K562 (cell line): ENCODE measurements at regions not wholly inside any gene's neighbourhood (a gene's known extent, or its start where the extent isn't known, plus 50 kb on each side); places are given as distances from the start of the nearest gene placed in this dataset.

Experiments used
- ATAC-seq: fragments of 200-7000 bp; cut with Tn5 transposase; 3 replicates; pipeline ENCODE4 v1.9.1; 2020; ENCODE audit warnings: moderate library complexity
- BruUV-seq: library from RNA; stranded (reverse); fragments of 400-500 nt; replicated peaks from 2 replicates; lab custom pipeline; 2021; lab: Mats Ljungman, UMichigan
- CTCF ChIA-PET: fragments of 300-600 bp; formaldehyde crosslinking; extraction: SDS; loops from one replicate; lab custom pipeline; 2021; ENCODE audit warnings: low intra/inter-chr PET ratio; lab: Yijun Ruan, JAX
- POLR2A ChIA-PET: fragments of 300-600, 350-650 bp; sonication (Branson Sonifier 250); formaldehyde crosslinking; extraction: SDS; loops from one replicate; lab custom pipeline; 2021; ENCODE audit warnings: antibody characterized with exemption, inconsistent platforms; lab: Yijun Ruan, JAX
- DNase-seq, 4 experiments: peaks; one replicate each; pipeline versions ENCODE4 v3.0.0 to v3.0.0-alpha.2; 2011 to 2018; ENCODE audit warnings: low spot score in 3 of 4, mixed read lengths in 3 of 4; ENCODE audit errors: extremely low read depth in 1 of 4
- FAIRE-seq: peaks from 2 replicates; lab custom pipeline; 2011; peaks lifted over from hg19 to GRCh38; lab: Jason Lieb, UNC
- H2AFZ ChIP-seq: 2 replicates; pipeline ENCODE4 v1.6.0; 2011; ENCODE audit warnings: low read depth, low read length, control low read depth, inconsistent platforms
- H3K27ac ChIP-seq: fragments of 200-600 bp; 3 replicates; pipeline ENCODE4 v1.8.0; 2011; ENCODE audit warnings: low read depth, mild to moderate bottlenecking, control low read depth, inconsistent platforms, low read length, moderate library complexity, mixed read lengths; ENCODE audit errors: extremely low read depth
- H3K27me3 ChIP-seq, 2 experiments: fragments of 300-600 bp in 1 of 2; 2 replicates in 1 of 2; 3 replicates in 1 of 2; pipeline versions ENCODE4 v1.6.0 to v1.8.0; 2011; ENCODE audit warnings: inconsistent platforms in 2 of 2, low read length in 2 of 2, mild to moderate bottlenecking in 1 of 2, mixed read lengths in 1 of 2, moderate library complexity in 1 of 2; ENCODE audit not compliant: control insufficient read depth in 2 of 2, insufficient read depth in 2 of 2
- H3K36me3 ChIP-seq: fragments of 300-600 bp; 3 replicates; pipeline ENCODE4 v1.8.0; 2011; ENCODE audit warnings: mild to moderate bottlenecking, low read length, inconsistent platforms; ENCODE audit not compliant: control insufficient read depth, insufficient read depth
- H3K4me1 ChIP-seq, 2 experiments: fragments of 200-600 bp in 1 of 2; replicated peaks in 1 of 2; 2 replicates in 1 of 2; 3 replicates in 1 of 2; pipeline versions ENCODE4 v1.5.1 to v1.8.0; 2011; ENCODE audit warnings: inconsistent platforms in 2 of 2, low read length in 2 of 2, mild to moderate bottlenecking in 1 of 2, mixed read lengths in 1 of 2, moderate library complexity in 1 of 2; ENCODE audit not compliant: control insufficient read depth in 2 of 2, insufficient read depth in 2 of 2
- H3K4me2 ChIP-seq: 2 replicates; pipeline ENCODE4 v1.6.1; 2011; ENCODE audit warnings: low read length, control low read depth, inconsistent platforms, mixed read lengths; ENCODE audit not compliant: insufficient read depth
- H3K4me3 ChIP-seq: fragments of 200-600 bp; sonication (generic), shearing (Covaris generic); 2 replicates; pipeline ENCODE4 v1.5.1; 2016; ENCODE audit warnings: control low read depth, inconsistent platforms
- H3K79me2 ChIP-seq: fragments of 200-600 bp; 3 replicates; pipeline ENCODE4 v1.8.0; 2011; ENCODE audit warnings: low read length, inconsistent platforms; ENCODE audit not compliant: control insufficient read depth, insufficient read depth
- H3K9ac ChIP-seq, 2 experiments: 2 replicates each; pipeline versions ENCODE4 v1.6.0 to v1.6.1; 2011; ENCODE audit warnings: low read depth in 2 of 2, low read length in 2 of 2, control low read depth in 1 of 2, inconsistent platforms in 1 of 2, mild to moderate bottlenecking in 1 of 2, mixed read lengths in 1 of 2; ENCODE audit not compliant: insufficient read depth in 1 of 2
- H3K9me1 ChIP-seq: one replicate; pipeline ENCODE4 v1.6.0; 2011; ENCODE audit warnings: inconsistent platforms, mild to moderate bottlenecking, low read length, moderate library complexity; ENCODE audit not compliant: control insufficient read depth, insufficient read depth
- H3K9me3 ChIP-seq: replicated peaks from 2 replicates; pipeline ENCODE4 v1.5.1; 2011; ENCODE audit warnings: low read depth, low read length, inconsistent platforms; ENCODE audit not compliant: control insufficient read depth, insufficient read depth
- H4K20me1 ChIP-seq: replicated peaks from 2 replicates; pipeline ENCODE4 v1.6.1; 2011; ENCODE audit warnings: low read length, inconsistent platforms, mixed read lengths; ENCODE audit not compliant: control insufficient read depth, insufficient read depth
- ARID1B ChIP-seq: fragments of 450-650 bp; IDR thresholded peaks from 2 replicates; pipeline ENCODE4 v1.6.1; 2016; ENCODE audit warnings: antibody characterized with exemption, mild to moderate bottlenecking, inconsistent platforms
- BRCA1 ChIP-seq, 2 experiments: fragments of 450-650 bp in 1 of 2; sonication (generic) in 1 of 2; formaldehyde crosslinking in 1 of 2; IDR thresholded peaks; 2 replicates each; pipeline versions ENCODE4 v1.5.0 to v1.6.1; 2017 to 2020; ENCODE audit warnings: mild to moderate bottlenecking in 1 of 2, missing genetic modification reagents in 1 of 2
- C11orf30 ChIP-seq: fragments of 450-650 bp; IDR thresholded peaks from 2 replicates; pipeline ENCODE4 v1.6.1; 2016; ENCODE audit warnings: low read depth, mild to moderate bottlenecking
- KLF1 ChIP-seq: fragments of 450-650 bp; IDR thresholded peaks from 2 replicates; pipeline ENCODE4 v1.6.1; 2016; ENCODE audit warnings: missing genetic modification characterization, missing compliant biosample characterization
- PHTF2 ChIP-seq: fragments of 250-450 bp; sonication (Bioruptor Pico); IDR thresholded peaks from 2 replicates; pipeline ENCODE4 v1.5.0; 2021; ENCODE audit warnings: mild to moderate bottlenecking
- PYGO2 ChIP-seq: fragments of 450-650 bp; IDR thresholded peaks from 2 replicates; pipeline ENCODE4 v1.6.1; 2016; ENCODE audit warnings: mild to moderate bottlenecking, missing genetic modification characterization, moderate library complexity, missing compliant biosample characterization
- ZNF583 ChIP-seq: fragments of 250-450 bp; sonication (Bioruptor Pico); IDR thresholded peaks from 2 replicates; pipeline ENCODE4 v1.4.0; 2020
- WGBS: fragments of 100-300 bp; shearing (Covaris generic); methylation state at CpG from one replicate; pipeline ENCODE4 v1.1.6; 2016; ENCODE audit warnings: low coverage, mixed read lengths; ENCODE audit not compliant: insufficient coverage; ENCODE audit errors: missing lambda C conversion rate; 5-methylcytosine and 5-hydroxymethylcytosine counted together
- in situ Hi-C: fragments of 300-500 bp; cut with MboI; formaldehyde crosslinking; loops from 4 replicates; pipeline ENCODE4 v1.15.0; 2018; ENCODE audit warnings: inconsistent platforms, mixed read lengths
- intact Hi-C: fragments of 100-400 bp; cut with micrococcal nuclease; formaldehyde crosslinking; loops from 2 replicates; pipeline ENCODE4 v1.14.2; 2022
- TF ChIP-seq, protein P1 (sequence below): sonication (generic); formaldehyde crosslinking; IDR thresholded peaks from 2 replicates; pipeline ENCODE4 v1.8.0; 2023; ENCODE audit warnings: mild to moderate bottlenecking, missing genetic modification reagents

DNA sequence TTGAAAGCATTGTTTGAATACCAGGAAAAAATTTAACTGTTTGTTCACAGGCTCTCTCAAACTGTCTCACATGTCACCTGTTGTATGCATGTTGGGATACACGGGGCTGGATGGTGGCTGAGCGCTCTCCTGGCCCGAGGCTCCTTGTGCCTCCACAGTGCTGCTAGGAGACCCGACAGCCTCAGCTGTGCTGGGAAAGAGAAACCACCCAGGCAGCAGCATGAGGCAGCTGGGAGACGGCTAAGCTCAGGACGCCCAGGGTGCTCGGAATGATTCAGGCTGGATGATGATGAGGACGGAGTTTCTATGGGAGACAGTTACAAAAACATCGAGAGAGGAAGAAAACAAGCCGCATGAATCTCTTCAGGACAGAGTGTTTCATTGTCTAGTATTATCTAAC, 278.0 kb upstream of the CDH4 start:
- CTCF ChIA-PET, result no interaction called here
- Histone ChIP-seq H3K4me2 (no peak overlapping the region), H3K79me2 (no peaks in the 10 kb centered on the region), H4K20me1 (no peaks in the 10 kb centered on the region), H3K36me3 (no peaks in the 10 kb centered on the region), H3K9me1 (no peaks in the 10 kb centered on the region), H3K27ac (no peak overlapping the region), H3K27me3 (peaks cover 3 to 13% of the 10 kb centered on the region in 2 experiments; a peak in 1 of 5 replicates), H3K9me3 (no peaks in the 10 kb centered on the region), H3K9ac (no peak overlapping the region), H2AFZ (no peak overlapping the region), H3K4me3 (no peak overlapping the region), H3K4me1 (no peaks in the 10 kb centered on the region)
- no TSS peak for BruUV-seq
- TF ChIP-seq ARID1B, result no peak
- TF ChIP-seq BRCA1 (IDR thresholded peaks at IDR 0.05), result no peak
- TF ChIP-seq BRCA1 (CRISPR knock-in tag; IDR thresholded peaks at IDR 0.05), result no peak
- TF ChIP-seq PYGO2 (tag), result no peak
- TF ChIP-seq KLF1 (tag), result no peak
- TF ChIP-seq C11orf30, result no peak
- TF ChIP-seq, protein P1, sequence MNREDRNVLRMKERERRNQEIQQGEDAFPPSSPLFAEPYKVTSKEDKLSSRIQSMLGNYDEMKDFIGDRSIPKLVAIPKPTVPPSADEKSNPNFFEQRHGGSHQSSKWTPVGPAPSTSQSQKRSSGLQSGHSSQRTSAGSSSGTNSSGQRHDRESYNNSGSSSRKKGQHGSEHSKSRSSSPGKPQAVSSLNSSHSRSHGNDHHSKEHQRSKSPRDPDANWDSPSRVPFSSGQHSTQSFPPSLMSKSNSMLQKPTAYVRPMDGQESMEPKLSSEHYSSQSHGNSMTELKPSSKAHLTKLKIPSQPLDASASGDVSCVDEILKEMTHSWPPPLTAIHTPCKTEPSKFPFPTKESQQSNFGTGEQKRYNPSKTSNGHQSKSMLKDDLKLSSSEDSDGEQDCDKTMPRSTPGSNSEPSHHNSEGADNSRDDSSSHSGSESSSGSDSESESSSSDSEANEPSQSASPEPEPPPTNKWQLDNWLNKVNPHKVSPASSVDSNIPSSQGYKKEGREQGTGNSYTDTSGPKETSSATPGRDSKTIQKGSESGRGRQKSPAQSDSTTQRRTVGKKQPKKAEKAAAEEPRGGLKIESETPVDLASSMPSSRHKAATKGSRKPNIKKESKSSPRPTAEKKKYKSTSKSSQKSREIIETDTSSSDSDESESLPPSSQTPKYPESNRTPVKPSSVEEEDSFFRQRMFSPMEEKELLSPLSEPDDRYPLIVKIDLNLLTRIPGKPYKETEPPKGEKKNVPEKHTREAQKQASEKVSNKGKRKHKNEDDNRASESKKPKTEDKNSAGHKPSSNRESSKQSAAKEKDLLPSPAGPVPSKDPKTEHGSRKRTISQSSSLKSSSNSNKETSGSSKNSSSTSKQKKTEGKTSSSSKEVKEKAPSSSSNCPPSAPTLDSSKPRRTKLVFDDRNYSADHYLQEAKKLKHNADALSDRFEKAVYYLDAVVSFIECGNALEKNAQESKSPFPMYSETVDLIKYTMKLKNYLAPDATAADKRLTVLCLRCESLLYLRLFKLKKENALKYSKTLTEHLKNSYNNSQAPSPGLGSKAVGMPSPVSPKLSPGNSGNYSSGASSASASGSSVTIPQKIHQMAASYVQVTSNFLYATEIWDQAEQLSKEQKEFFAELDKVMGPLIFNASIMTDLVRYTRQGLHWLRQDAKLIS (CRISPR knock-in tag), result no peak
- TF ChIP-seq PHTF2, result no peak
- TF ChIP-seq ZNF583 (CRISPR knock-in tag), result no peak
- WGBS, result 2% methylated on average over 9 of the region's 10 CpGs
- ATAC-seq (no peak), DNase-seq (no peak), FAIRE-seq (no peak)
- intact Hi-C loops (no loop called here), in situ Hi-C loops (no loop called here)
- POLR2A ChIA-PET, result interaction anchor here (1.6 kb wide), 1 partner anchor 9 kb away, joined by 3 read pairs; no protein-coding TSS in a partner anchor
